ENCODE measurements at regions not wholly inside any gene's neighbourhood (a gene's known extent, or its start where the extent isn't known, plus 50 kb on each side); places are given as distances from the start of the nearest gene placed in this dataset.

GRCh38 chr7:41053820-41054219, 649.1 kb downstream of the INHBA start:
- no peak for DNase-seq (ENCODE audit: low read depth)
- no peak for TF ChIP-seq MYC (IDR thresholded peaks at IDR 0.05; ENCODE audit: low read depth, low read length)
- TF ChIP-seq CTCF (IDR thresholded peaks at IDR 0.05; ENCODE audit: low read depth, low read length): no peak
- TF ChIP-seq POLR2A (IDR thresholded peaks at IDR 0.05; ENCODE audit: extremely low read depth, insufficient read length): no peak
- no peak for TF ChIP-seq MAX (IDR thresholded peaks at IDR 0.05; ENCODE audit: low read depth, low read length)
- no peak overlapping the region for H3K4me3 ChIP-seq (ENCODE audit: low read depth, low read length)

- H3K4me3 ChIP-seq (ENCODE audit: low read depth, low read length): no peak overlapping the region
- DNase-seq (ENCODE audit: low read depth): no peak
- no peak for TF ChIP-seq POLR2A (IDR thresholded peaks at IDR 0.05; ENCODE audit: extremely low read depth, insufficient read length)
These were observed 650.2 kb downstream of the INHBA start for GRCh38 chr7:41052736-41053135.

- no peak for TF ChIP-seq MYC (IDR thresholded peaks at IDR 0.05; ENCODE audit: low read depth, low read length)
- TF ChIP-seq MAX (IDR thresholded peaks at IDR 0.05; ENCODE audit: low read depth, low read length): no peak
- no peak for TF ChIP-seq POLR2A (IDR thresholded peaks at IDR 0.05; ENCODE audit: extremely low read depth, insufficient read length)
- TF ChIP-seq CTCF (IDR thresholded peaks at IDR 0.05; ENCODE audit: low read depth, low read length): no peak
- no peak for DNase-seq (ENCODE audit: low read depth)
- H3K4me3 ChIP-seq (ENCODE audit: low read depth, low read length): no peak overlapping the region
These were observed 650.7 kb downstream of the INHBA start for GRCh38 chr7:41052201-41052600.

GRCh38 chr7:41051535-41051934, 651.4 kb downstream of the INHBA start:
- TF ChIP-seq CTCF (IDR thresholded peaks at IDR 0.05; ENCODE audit: low read depth, low read length) (no peak), POLR2A (IDR thresholded peaks at IDR 0.05; ENCODE audit: extremely low read depth, insufficient read length) (no peak), MAX (IDR thresholded peaks at IDR 0.05; ENCODE audit: low read depth, low read length) (no peak), MYC (IDR thresholded peaks at IDR 0.05; ENCODE audit: low read depth, low read length) (no peak)
- H3K4me3 ChIP-seq (ENCODE audit: low read depth, low read length): no peak overlapping the region
- no peak for DNase-seq (ENCODE audit: low read depth)

GRCh38 chr7:41051062-41051461, 651.8 kb downstream of the INHBA start:
- H3K4me3 ChIP-seq (ENCODE audit: low read depth, low read length): no peak overlapping the region
- no peak for DNase-seq (ENCODE audit: low read depth)
- no peak for TF ChIP-seq MAX (IDR thresholded peaks at IDR 0.05; ENCODE audit: low read depth, low read length)
- TF ChIP-seq POLR2A (IDR thresholded peaks at IDR 0.05; ENCODE audit: extremely low read depth, insufficient read length): no peak
- no peak for TF ChIP-seq MYC (IDR thresholded peaks at IDR 0.05; ENCODE audit: low read depth, low read length)

- H3K4me3 ChIP-seq (ENCODE audit: low read depth, low read length): no peak overlapping the region
- DNase-seq (ENCODE audit: low read depth): no peak
- TF ChIP-seq CTCF (IDR thresholded peaks at IDR 0.05; ENCODE audit: low read depth, low read length) (no peak), MYC (IDR thresholded peaks at IDR 0.05; ENCODE audit: low read depth, low read length) (no peak), MAX (IDR thresholded peaks at IDR 0.05; ENCODE audit: low read depth, low read length) (no peak), POLR2A (IDR thresholded peaks at IDR 0.05; ENCODE audit: extremely low read depth, insufficient read length) (no peak)
These were observed 654.1 kb downstream of the INHBA start for GRCh38 chr7:41048771-41049170.

- H3K4me3 ChIP-seq (ENCODE audit: low read depth, low read length): no peak overlapping the region
- TF ChIP-seq POLR2A (IDR thresholded peaks at IDR 0.05; ENCODE audit: extremely low read depth, insufficient read length) (no peak), CTCF (IDR thresholded peaks at IDR 0.05; ENCODE audit: low read depth, low read length) (no peak), MAX (IDR thresholded peaks at IDR 0.05; ENCODE audit: low read depth, low read length) (no peak), MYC (IDR thresholded peaks at IDR 0.05; ENCODE audit: low read depth, low read length) (no peak)
- DNase-seq (ENCODE audit: low read depth): no peak
These were observed 655.1 kb downstream of the INHBA start for GRCh38 chr7:41047789-41048191.
